HG02943 (cell line): ENCODE measurements at regions not wholly inside any gene's neighbourhood (a gene's known extent, or its start where the extent isn't known, plus 50 kb on each side); places are given as distances from the start of the nearest gene placed in this dataset.

Experiments used
- ATAC-seq: cut with Tn5 transposase; IDR thresholded peaks from one replicate; pipeline ENCODE4 v1.9.1; 2021; ENCODE audit warnings: mild to moderate bottlenecking, low read depth, moderate library complexity; ENCODE audit not compliant: unreplicated experiment

- no peak for ATAC-seq
Observed at GRCh38 chr10:9707216-9707615, 1310.5 kb upstream of the CELF2 start.

DNA sequence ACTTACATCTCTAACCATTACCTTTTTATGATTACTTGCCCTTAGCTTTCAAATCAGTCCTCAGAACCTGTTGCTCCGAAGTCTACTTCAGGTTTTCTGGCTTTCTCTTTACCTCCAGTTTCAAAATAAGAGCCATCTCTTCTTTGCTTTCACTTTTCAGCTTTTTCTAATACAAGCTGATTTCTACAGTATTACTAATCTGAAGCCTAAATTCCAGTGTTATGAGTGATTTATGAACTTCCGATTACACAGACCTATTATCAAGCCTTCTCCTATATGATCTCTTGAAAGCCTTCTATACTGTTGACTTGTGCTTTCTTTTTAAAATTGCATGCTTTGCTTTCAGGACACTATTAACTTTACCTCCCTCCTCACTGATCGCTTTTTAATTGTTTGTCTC is 1307.8 kb upstream of the CELF2 start:
- ATAC-seq, result no peak

DNA sequence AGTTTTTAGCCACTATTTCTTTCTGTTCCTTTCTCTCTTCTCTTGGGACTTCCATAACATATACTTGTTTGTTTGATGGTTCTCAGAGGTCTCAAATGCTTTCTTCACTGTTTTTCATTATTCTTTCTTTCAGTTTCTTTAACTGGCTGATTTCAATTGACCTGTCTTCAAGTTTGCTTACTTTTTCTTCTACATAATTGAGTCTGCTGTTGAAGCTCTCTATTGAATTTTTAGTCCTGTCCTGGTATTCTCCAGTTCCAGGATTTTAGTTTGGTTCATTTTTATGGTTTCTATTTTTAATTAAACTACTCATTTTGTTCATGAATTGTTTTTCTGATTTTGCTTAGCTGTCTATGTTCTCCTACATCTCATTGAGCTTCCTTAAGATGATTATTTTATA is 1305.3 kb upstream of the CELF2 start:
- no peak for ATAC-seq

DNA sequence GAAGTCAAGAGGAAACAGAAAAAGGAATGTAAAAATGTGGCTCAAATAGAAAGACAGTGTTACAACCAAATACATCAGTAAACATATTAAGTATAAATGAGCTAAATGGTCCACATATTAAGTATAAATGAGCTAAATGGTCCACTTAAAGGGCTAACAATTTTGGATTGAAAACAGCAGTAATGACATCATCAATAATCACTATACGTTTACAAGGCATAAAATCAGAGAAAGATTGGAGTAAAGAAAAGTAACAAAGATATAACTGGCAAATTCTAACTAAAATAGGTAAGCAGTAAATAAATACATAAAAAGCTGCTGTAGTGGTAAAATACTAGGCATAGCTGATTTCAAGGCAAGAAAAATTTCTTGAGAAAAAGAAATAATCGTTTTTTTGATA is 1298.4 kb upstream of the CELF2 start:
- no peak for ATAC-seq

DNA sequence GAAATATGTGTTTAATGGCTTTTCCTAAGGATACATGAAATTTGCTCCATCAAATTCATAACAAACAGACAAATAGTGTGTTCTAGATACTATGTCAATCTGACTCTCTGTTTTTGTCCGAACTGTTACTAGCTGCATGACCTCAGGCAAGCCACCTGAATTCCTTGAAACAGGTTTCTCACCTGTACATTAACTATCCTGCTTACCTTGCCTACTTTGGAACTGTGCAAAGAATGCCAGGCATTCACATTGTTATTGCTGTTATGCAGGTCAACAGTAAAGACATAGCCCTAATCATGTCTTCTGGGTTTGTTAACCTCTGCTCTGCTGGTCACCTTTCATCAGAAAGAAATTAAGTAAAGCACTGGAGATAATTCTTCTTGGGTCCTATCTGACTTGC is 1283.9 kb upstream of the CELF2 start:
- no peak for ATAC-seq

DNA sequence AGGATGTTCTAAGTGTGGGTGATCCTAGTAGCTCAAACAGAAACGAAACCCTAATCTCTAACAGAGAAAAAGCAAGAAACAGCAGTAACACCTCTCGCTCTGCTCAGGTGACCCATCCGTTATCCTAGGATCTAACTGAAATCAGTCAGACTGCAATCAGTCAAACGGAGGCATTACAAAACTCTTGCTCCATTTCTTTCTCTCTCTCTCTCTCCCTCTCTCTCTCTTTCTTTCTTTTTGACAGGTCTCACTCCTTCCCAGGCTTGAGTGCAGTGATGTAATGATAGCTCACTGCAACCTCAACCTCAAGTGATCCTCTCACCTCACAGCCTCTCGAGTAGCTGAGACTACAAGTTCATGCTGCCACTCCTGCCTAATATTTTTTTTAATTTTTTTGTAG is 1283.5 kb upstream of the CELF2 start:
- ATAC-seq, result no peak

- no peak for ATAC-seq
Observed at GRCh38 chr10:9735731-9736130, 1281.9 kb upstream of the CELF2 start.

GRCh38 chr10:9743639-9744038 is 1274.0 kb upstream of the CELF2 start:
- no peak for ATAC-seq

- no peak for ATAC-seq
Observed at GRCh38 chr10:9745158-9745557, 1272.5 kb upstream of the CELF2 start.

- ATAC-seq, result no peak
Observed at GRCh38 chr10:9757176-9757575, 1260.5 kb upstream of the CELF2 start.

GRCh38 chr10:9759596-9759995 is 1258.1 kb upstream of the CELF2 start:
- no peak for ATAC-seq

GRCh38 chr10:9762966-9763656 is 1254.6 kb upstream of the CELF2 start:
- no peak for ATAC-seq

GRCh38 chr10:9766762-9767161 is 1250.9 kb upstream of the CELF2 start:
- no peak for ATAC-seq

- ATAC-seq, result no peak
Observed at GRCh38 chr10:9781666-9782065, 1236.0 kb upstream of the CELF2 start.

GRCh38 chr10:9786101-9786500 is 1231.6 kb upstream of the CELF2 start:
- ATAC-seq, result no peak

- ATAC-seq, result no peak
Observed at GRCh38 chr10:9786576-9786975, 1231.1 kb upstream of the CELF2 start.

DNA sequence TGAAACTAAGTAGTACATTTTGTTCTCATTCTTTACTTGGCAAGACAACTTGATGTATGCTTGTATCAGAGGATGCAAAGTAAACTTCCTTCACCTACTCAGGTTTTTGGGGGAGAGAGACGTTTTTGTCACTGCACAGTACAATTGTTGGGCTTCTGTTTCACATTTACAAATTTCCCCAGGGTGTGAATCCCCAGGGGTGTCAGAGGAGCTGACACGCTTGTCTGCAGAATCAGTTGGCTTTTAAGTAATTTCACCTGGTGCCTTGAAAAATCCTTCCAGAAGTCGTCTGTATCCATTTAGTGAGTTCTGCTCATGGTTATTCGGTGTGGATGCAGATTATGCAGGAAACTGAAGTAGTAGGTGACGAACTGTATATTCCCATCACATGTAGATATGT is 1227.7 kb upstream of the CELF2 start:
- ATAC-seq, result no peak

DNA sequence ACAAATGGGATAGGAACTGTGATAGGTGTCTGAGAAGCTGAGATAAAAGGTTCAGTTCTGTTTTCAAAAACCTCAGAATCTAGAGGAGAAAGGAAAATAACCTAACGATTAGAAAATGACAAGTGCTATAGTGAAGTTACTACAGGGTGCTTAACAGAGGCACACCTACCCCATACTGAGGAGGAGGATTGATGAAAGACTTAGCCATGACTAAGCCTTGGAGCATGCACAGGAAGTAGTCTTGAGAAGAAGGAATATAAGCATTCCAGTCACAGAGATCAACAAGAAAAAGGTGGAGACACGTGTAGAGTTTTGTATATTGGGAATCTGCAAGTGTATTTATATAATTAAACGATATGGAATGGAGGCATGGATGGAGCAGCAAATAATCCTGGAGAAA is 1225.5 kb upstream of the CELF2 start:
- ATAC-seq, result no peak

DNA sequence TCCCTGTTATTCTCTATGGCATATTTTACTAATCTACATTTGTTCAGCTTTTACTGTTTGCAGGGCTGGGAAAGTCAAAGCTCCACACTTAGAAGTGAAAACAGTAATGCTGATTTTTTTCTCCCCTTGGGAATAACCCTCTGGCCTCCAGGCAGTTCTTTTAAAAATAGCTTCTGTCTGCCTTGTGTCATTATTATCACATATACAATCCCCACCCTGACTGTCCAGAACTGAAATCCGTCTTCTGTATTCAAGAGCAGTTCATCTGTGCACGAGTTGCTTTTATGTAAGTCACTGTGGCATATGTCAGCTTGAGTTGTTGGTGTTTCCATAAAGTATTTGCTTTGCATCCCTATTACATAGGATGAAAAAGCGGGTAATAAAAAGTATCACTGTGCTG is 1221.1 kb upstream of the CELF2 start:
- no peak for ATAC-seq

- ATAC-seq, result no peak
Observed at GRCh38 chr10:9800011-9800410, 1217.7 kb upstream of the CELF2 start.

DNA sequence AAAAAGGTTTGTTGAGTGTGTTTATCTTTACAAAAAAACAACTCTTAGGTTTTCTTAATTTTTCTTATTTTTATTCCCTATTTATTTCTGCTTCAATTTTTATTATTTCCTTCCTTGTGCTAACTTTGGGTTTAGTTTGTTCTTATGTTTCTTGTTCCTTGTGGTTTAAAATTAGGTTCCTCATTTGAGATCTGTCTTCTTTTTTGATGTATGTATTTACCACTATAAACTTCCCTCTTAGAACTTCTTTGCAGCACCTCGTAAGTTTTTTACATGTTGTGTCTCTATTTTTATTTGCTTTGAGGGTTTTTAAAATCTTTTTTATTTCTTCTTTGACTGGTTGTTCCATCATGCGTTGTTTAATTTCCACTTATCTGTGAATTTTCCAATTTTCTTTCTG is 1217.1 kb upstream of the CELF2 start:
- ATAC-seq, result no peak

GRCh38 chr10:9807846-9808245 is 1209.8 kb upstream of the CELF2 start:
- ATAC-seq, result no peak

GRCh38 chr10:9811601-9812000 is 1206.1 kb upstream of the CELF2 start:
- ATAC-seq, result no peak
